Endodermal cell (in vitro differentiated cells): ENCODE measurements at regions not wholly inside any gene's neighbourhood (a gene's known extent, or its start where the extent isn't known, plus 50 kb on each side); places are given as distances from the start of the nearest gene placed in this dataset.

Source experiments
- DNase-seq: peaks from one replicate; pipeline ENCODE4 v3.0.0-alpha.2; 2017
- H3K27ac ChIP-seq: 2 replicates; pipeline ENCODE4 v1.5.1; 2013; ENCODE audit warnings: mild to moderate bottlenecking, low read depth, low read length, moderate library complexity
- H3K27me3 ChIP-seq: 2 replicates; pipeline ENCODE4 v1.6.1; 2013; ENCODE audit warnings: mild to moderate bottlenecking, low read length, moderate library complexity; ENCODE audit not compliant: insufficient read depth, control insufficient read depth, poor library complexity, severe bottlenecking
- H3K36me3 ChIP-seq: 2 replicates; pipeline ENCODE4 v1.7.0; 2013; ENCODE audit warnings: mild to moderate bottlenecking, low read length, moderate library complexity; ENCODE audit not compliant: control insufficient read depth, insufficient read depth
- H3K4me1 ChIP-seq: one replicate; pipeline ENCODE4 v1.7.0; 2013; ENCODE audit warnings: low read length; ENCODE audit not compliant: control insufficient read depth, insufficient read depth
- H3K4me3 ChIP-seq: 2 replicates; pipeline ENCODE4 v1.5.1; 2013; ENCODE audit warnings: mild to moderate bottlenecking, low read length, moderate library complexity
- H3K9ac ChIP-seq: 2 replicates; pipeline ENCODE4 v1.6.1; 2013; ENCODE audit warnings: mild to moderate bottlenecking, low read length, moderate library complexity; ENCODE audit not compliant: poor library complexity, severe bottlenecking; ENCODE audit errors: extremely low read depth
- H3K9me3 ChIP-seq: 2 replicates; pipeline ENCODE4 v1.6.1; 2013; ENCODE audit warnings: mild to moderate bottlenecking, low read length, moderate library complexity; ENCODE audit not compliant: control insufficient read depth
- H3K27ac Mint-ChIP-seq: 2 replicates; pipeline ENCODE4 v1.8.0; 2020; ENCODE audit warnings: mixed read lengths
- H3K27me3 Mint-ChIP-seq: 2 replicates; pipeline ENCODE4 v1.8.0; 2021; ENCODE audit warnings: mild to moderate bottlenecking, mixed read lengths; ENCODE audit not compliant: insufficient read depth
- H3K36me3 Mint-ChIP-seq: 2 replicates; pipeline ENCODE4 v1.8.0; 2020; ENCODE audit warnings: low read depth, mixed read lengths
- H3K4me1 Mint-ChIP-seq: 2 replicates; pipeline ENCODE4 v1.8.0; 2020; ENCODE audit warnings: mixed read lengths
- H3K4me3 Mint-ChIP-seq: 2 replicates; pipeline ENCODE4 v1.8.0; 2020; ENCODE audit warnings: mild to moderate bottlenecking, moderate library complexity, mixed read lengths
- H3K9me3 Mint-ChIP-seq: 2 replicates; pipeline ENCODE4 v1.8.0; 2020; ENCODE audit warnings: mild to moderate bottlenecking, mixed read lengths
- CTCF ChIP-seq: fragments of 200-600 bp; sonication (generic); conservative IDR thresholded peaks from 2 replicates; pipeline ENCODE4 v1.5.0; 2021; ENCODE audit warnings: antibody characterized with exemption, mild to moderate bottlenecking
- WGBS, 2 experiments: methylation state at CpG; one replicate each; pipeline versions ENCODE4 v1.1.5 to v1.1.7; 2013; ENCODE audit warnings: missing lambda C conversion rate in 2 of 2, mixed read lengths in 1 of 2; ENCODE audit not compliant: insufficient coverage in 1 of 2, insufficient read length in 1 of 2; 5-methylcytosine and 5-hydroxymethylcytosine counted together

GRCh38 chr13:63481334-63481733, 2065.7 kb upstream of the PCDH20 start:
- no peak overlapping the region for H3K4me3 Mint-ChIP-seq
- no peaks in the 10 kb centered on the region for H3K4me1 Mint-ChIP-seq

GRCh38 chr13:63472711-63473110, 2057.1 kb upstream of the PCDH20 start:
- Histone ChIP-seq H3K27ac (no peak overlapping the region), H3K4me3 (no peak overlapping the region), H3K9ac (no peak overlapping the region), H3K36me3 (no peaks in the 10 kb centered on the region), H3K4me1 (no peaks in the 10 kb centered on the region), H3K9me3 (no peaks in the 10 kb centered on the region), H3K27me3 (no peaks in the 10 kb centered on the region)
- Mint-ChIP-seq H3K36me3 (no peaks in the 10 kb centered on the region), H3K27ac (no peak overlapping the region), H3K4me1 (no peaks in the 10 kb centered on the region), H3K4me3 (no peak overlapping the region), H3K27me3 (no peaks in the 10 kb centered on the region), H3K9me3 (no peaks in the 10 kb centered on the region)
- DNase-seq: no peak
- no peak for TF ChIP-seq CTCF
- WGBS, 2 experiments: 88% methylated on average over 1 of the region's 1 CpG; no CpG with 5 or more reads in 1 of the 2 experiments

More at GRCh38 chr13:63481334-63481733, 2065.7 kb upstream of the PCDH20 start:
- DNase-seq: no peak
- Histone ChIP-seq H3K9ac (no peak overlapping the region), H3K27me3 (no peaks in the 10 kb centered on the region), H3K4me3 (no peak overlapping the region), H3K36me3 (no peaks in the 10 kb centered on the region), H3K27ac (no peak overlapping the region), H3K4me1 (no peaks in the 10 kb centered on the region), H3K9me3 (no peaks in the 10 kb centered on the region)
- TF ChIP-seq CTCF: no peak
- H3K27me3 Mint-ChIP-seq: no peaks in the 10 kb centered on the region
- H3K27ac Mint-ChIP-seq: no peak overlapping the region
- no peaks in the 10 kb centered on the region for H3K36me3 Mint-ChIP-seq
- no peaks in the 10 kb centered on the region for H3K9me3 Mint-ChIP-seq

- H3K27ac Mint-ChIP-seq: no peak overlapping the region
Measured at GRCh38 chr13:63463782-63464610, 2048.3 kb upstream of the PCDH20 start.

More at GRCh38 chr13:63463782-63464610, 2048.3 kb upstream of the PCDH20 start:
- TF ChIP-seq CTCF: no peak
- Histone ChIP-seq H3K9me3 (peaks cover 5% of the 10 kb centered on the region), H3K27me3 (no peaks in the 10 kb centered on the region), H3K4me1 (peaks cover 6% of the 10 kb centered on the region), H3K9ac (no peak overlapping the region), H3K36me3 (no peaks in the 10 kb centered on the region), H3K27ac (no peak overlapping the region), H3K4me3 (no peak overlapping the region)
- DNase-seq: no peak
- Mint-ChIP-seq H3K4me1 (peaks cover 13% of the 10 kb centered on the region), H3K27me3 (no peaks in the 10 kb centered on the region), H3K9me3 (peaks cover 1% of the 10 kb centered on the region), H3K4me3 (no peak overlapping the region), H3K36me3 (peaks cover 2% of the 10 kb centered on the region)
- 89 to 100% methylated on average over 1 of the region's 1 CpG for WGBS, 2 experiments
